SK-N-SH treated with all-trans-retinoic acid at 6 μM for 48 hours (cell line): ENCODE measurements at regions not wholly inside any gene's neighbourhood (a gene's known extent, or its start where the extent isn't known, plus 50 kb on each side); places are given as distances from the start of the nearest gene placed in this dataset.

ENCODE experiments used
- ATAC-seq: fragments of 200-7000 bp; cut with Tn5 transposase; 3 replicates; pipeline ENCODE4 v1.9.1; 2020; ENCODE audit warnings: mild to moderate bottlenecking, moderate library complexity
- ARNTL ChIP-seq: fragments of 450-650 bp; formaldehyde crosslinking; IDR thresholded peaks from 2 replicates; pipeline ENCODE4 v1.5.0; 2020; ENCODE audit warnings: low read depth, mild to moderate bottlenecking, moderate library complexity, borderline replicate concordance
- BACH2 ChIP-seq: fragments of 250-450 bp; sonication (Bioruptor Pico); IDR thresholded peaks from 2 replicates; pipeline ENCODE4 v1.9.0; 2021; ENCODE audit warnings: mild to moderate bottlenecking, borderline replicate concordance
- ESRRG ChIP-seq: fragments of 250-450 bp; sonication (Bioruptor Pico); IDR thresholded peaks from 2 replicates; pipeline ENCODE4 v1.6.1; 2021; ENCODE audit warnings: mild to moderate bottlenecking
- ISL1 ChIP-seq: fragments of 250-450 bp; sonication (Bioruptor Pico); IDR thresholded peaks from 2 replicates; pipeline ENCODE4 v2.1.2; 2022; ENCODE audit warnings: mild to moderate bottlenecking, moderate library complexity
- RARB ChIP-seq: fragments of 250-450 bp; sonication (Bioruptor Pico); IDR thresholded peaks from 2 replicates; pipeline ENCODE4 v1.8.0; 2021; ENCODE audit warnings: mild to moderate bottlenecking, moderate library complexity
- SNAI2 ChIP-seq: fragments of 250-450 bp; sonication (Bioruptor Pico); IDR thresholded peaks from 2 replicates; pipeline ENCODE4 v1.5.0; 2020; ENCODE audit warnings: mild to moderate bottlenecking, moderate library complexity
- TCF4 ChIP-seq: fragments of 250-450 bp; sonication (Bioruptor Pico); IDR thresholded peaks from 2 replicates; pipeline ENCODE4 v1.8.0; 2021; ENCODE audit warnings: mild to moderate bottlenecking, moderate library complexity, borderline replicate concordance
- ZC3H10 ChIP-seq: fragments of 250-450 bp; sonication (Bioruptor Pico); IDR thresholded peaks from 2 replicates; pipeline ENCODE4 v1.5.1; 2021; ENCODE audit warnings: mild to moderate bottlenecking, moderate library complexity
- ZFP3 ChIP-seq: fragments of 250-450 bp; sonication (Bioruptor Pico); IDR thresholded peaks from 2 replicates; pipeline ENCODE4 v1.5.0; 2020; ENCODE audit warnings: mild to moderate bottlenecking, moderate library complexity
- ZFP30 ChIP-seq: fragments of 450-650 bp; formaldehyde crosslinking; IDR thresholded peaks from 2 replicates; pipeline ENCODE4 v1.5.0; 2022; ENCODE audit warnings: mild to moderate bottlenecking, moderate library complexity
- ZNF565 ChIP-seq: fragments of 450-650 bp; formaldehyde crosslinking; conservative IDR thresholded peaks from 2 replicates; pipeline ENCODE4 v1.5.0; 2020; ENCODE audit warnings: low read depth, mild to moderate bottlenecking, moderate library complexity
- ZNF70 ChIP-seq: fragments of 450-650 bp; formaldehyde crosslinking; IDR thresholded peaks from 2 replicates; pipeline ENCODE4 v1.5.0; 2020; ENCODE audit warnings: mild to moderate bottlenecking, moderate library complexity
- ZNF8 ChIP-seq: fragments of 450-650 bp; formaldehyde crosslinking; IDR thresholded peaks from 2 replicates; pipeline ENCODE4 v1.5.0; 2020; ENCODE audit warnings: mild to moderate bottlenecking, moderate library complexity
- TF ChIP-seq, protein P1 (sequence below): fragments of 250-450 bp; sonication (Bioruptor Pico); IDR thresholded peaks from 2 replicates; pipeline ENCODE4 v1.5.1; 2020; ENCODE audit warnings: low read depth, mild to moderate bottlenecking, moderate library complexity
- TF ChIP-seq, protein P2 (sequence below): fragments of 250-450 bp; sonication (Bioruptor Pico); IDR thresholded peaks from 2 replicates; pipeline ENCODE4 v1.5.0; 2020; ENCODE audit warnings: mild to moderate bottlenecking, moderate library complexity
- TF ChIP-seq, protein P3 (sequence below): fragments of 250-450 bp; sonication (Bioruptor Pico); IDR thresholded peaks from 2 replicates; pipeline ENCODE4 v1.5.1; 2021; ENCODE audit warnings: mild to moderate bottlenecking, moderate library complexity
- TF ChIP-seq, protein P4 (sequence below): fragments of 250-450 bp; sonication (Bioruptor Pico); IDR thresholded peaks from 2 replicates; pipeline ENCODE4 v1.8.0; 2020; ENCODE audit warnings: mild to moderate bottlenecking, moderate library complexity, borderline replicate concordance

DNA sequence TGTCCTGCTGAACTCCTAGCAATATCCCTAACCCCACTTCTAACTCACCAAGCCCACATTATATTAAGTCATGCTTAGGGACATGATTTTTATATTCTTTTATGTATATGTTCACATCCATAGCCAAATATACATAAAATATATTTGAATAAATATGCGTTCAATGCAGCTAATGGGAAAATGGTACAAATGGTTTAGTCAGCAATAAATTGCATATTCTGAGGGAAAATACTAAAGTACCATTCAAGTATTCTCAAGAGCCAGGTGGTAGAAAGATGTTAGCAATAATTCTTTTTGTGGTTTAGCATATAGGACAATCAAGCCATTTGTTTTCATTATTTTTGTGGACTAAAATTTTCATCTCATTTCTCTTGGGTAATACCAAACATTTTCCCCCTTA, 306.0 kb downstream of the TDRD15 start:
- no peak for TF ChIP-seq ZFP3
- TF ChIP-seq TCF4 (CRISPR knock-in tag): no peak
- TF ChIP-seq, protein P1, sequence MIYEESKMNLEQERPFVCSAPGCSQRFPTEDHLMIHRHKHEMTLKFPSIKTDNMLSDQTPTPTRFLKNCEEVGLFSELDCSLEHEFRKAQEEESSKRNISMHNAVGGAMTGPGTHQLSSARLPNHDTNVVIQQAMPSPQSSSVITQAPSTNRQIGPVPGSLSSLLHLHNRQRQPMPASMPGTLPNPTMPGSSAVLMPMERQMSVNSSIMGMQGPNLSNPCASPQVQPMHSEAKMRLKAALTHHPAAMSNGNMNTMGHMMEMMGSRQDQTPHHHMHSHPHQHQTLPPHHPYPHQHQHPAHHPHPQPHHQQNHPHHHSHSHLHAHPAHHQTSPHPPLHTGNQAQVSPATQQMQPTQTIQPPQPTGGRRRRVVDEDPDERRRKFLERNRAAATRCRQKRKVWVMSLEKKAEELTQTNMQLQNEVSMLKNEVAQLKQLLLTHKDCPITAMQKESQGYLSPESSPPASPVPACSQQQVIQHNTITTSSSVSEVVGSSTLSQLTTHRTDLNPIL (CRISPR knock-in tag): no peak
- TF ChIP-seq ZFP30 (CRISPR knock-in tag): no peak
- TF ChIP-seq RARB (CRISPR knock-in tag): no peak
- ATAC-seq: no peak

DNA sequence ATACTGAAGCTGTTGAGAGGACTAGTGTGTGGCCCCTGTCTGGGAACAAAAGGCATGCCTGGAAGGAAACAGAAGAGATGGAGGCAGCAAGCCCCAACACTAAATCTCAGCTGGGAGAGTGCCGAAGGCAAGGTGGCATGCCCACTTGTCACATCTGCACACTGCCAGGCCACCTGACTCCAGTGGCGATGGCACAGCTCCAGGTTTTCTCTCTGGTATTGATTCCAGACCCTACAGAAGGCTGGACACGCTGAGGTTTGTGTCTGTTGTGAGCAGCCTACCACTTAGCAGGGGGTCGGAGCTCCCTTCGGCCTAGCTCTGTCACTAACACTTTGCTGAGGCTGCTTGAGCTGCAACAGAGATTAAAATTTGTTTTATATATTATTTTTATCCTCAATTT, 307.3 kb downstream of the TDRD15 start:
- TF ChIP-seq, protein P2, sequence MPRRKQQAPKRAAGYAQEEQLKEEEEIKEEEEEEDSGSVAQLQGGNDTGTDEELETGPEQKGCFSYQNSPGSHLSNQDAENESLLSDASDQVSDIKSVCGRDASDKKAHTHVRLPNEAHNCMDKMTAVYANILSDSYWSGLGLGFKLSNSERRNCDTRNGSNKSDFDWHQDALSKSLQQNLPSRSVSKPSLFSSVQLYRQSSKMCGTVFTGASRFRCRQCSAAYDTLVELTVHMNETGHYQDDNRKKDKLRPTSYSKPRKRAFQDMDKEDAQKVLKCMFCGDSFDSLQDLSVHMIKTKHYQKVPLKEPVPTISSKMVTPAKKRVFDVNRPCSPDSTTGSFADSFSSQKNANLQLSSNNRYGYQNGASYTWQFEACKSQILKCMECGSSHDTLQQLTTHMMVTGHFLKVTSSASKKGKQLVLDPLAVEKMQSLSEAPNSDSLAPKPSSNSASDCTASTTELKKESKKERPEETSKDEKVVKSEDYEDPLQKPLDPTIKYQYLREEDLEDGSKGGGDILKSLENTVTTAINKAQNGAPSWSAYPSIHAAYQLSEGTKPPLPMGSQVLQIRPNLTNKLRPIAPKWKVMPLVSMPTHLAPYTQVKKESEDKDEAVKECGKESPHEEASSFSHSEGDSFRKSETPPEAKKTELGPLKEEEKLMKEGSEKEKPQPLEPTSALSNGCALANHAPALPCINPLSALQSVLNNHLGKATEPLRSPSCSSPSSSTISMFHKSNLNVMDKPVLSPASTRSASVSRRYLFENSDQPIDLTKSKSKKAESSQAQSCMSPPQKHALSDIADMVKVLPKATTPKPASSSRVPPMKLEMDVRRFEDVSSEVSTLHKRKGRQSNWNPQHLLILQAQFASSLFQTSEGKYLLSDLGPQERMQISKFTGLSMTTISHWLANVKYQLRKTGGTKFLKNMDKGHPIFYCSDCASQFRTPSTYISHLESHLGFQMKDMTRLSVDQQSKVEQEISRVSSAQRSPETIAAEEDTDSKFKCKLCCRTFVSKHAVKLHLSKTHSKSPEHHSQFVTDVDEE (CRISPR knock-in tag): peak; percentile 71; the same call in 1 of the 2 replicates
- TF ChIP-seq, protein P1 (CRISPR knock-in tag): no peak
- TF ChIP-seq TCF4 (CRISPR knock-in tag): peak; percentile 74; the same call in 1 of the 2 replicates
- TF ChIP-seq, all 23 proteins: peak for 2

DNA sequence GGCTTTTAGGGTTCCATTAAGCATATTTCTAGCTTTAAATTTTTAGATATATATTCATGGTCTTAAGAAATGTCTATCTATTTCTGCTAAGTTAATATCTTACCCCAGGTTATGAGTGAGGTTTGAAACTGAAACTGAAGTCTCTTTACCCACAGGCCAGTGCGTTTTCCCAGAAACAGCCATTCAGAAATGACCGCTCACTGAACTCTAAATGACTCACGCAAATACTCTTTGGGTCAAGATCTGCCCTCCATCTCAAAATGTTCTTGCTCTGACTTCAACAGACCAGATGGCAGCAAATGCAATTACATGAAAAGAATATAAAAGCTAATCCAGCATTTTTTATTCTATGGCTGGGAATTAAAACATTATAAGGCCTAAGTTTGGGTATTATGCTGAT, 315.2 kb downstream of the TDRD15 start:
- ATAC-seq: no peak
- TF ChIP-seq, protein P1 (CRISPR knock-in tag): no peak
- TF ChIP-seq ESRRG (CRISPR knock-in tag) (0 out of 2 replicates have a peak, but pooled peaks have one; percentile 40), ZFP3 (0 out of 2 replicates have a peak, but pooled peaks have one; percentile 44), ISL1 (CRISPR knock-in tag) (peak; percentile 77), SNAI2 (CRISPR knock-in tag) (peak; percentile 83; the same call in 1 of the 2 replicates), ARNTL (CRISPR knock-in tag) (no peak), ZC3H10 (no peak), ZNF565 (CRISPR knock-in tag) (no peak), ZNF8 (CRISPR knock-in tag) (no peak), ZNF70 (CRISPR knock-in tag) (no peak), TCF4 (CRISPR knock-in tag) (0 out of 2 replicates have a peak, but pooled peaks have one; percentile 41), ZFP30 (CRISPR knock-in tag) (no peak), BACH2 (no peak)
- TF ChIP-seq, protein P3, sequence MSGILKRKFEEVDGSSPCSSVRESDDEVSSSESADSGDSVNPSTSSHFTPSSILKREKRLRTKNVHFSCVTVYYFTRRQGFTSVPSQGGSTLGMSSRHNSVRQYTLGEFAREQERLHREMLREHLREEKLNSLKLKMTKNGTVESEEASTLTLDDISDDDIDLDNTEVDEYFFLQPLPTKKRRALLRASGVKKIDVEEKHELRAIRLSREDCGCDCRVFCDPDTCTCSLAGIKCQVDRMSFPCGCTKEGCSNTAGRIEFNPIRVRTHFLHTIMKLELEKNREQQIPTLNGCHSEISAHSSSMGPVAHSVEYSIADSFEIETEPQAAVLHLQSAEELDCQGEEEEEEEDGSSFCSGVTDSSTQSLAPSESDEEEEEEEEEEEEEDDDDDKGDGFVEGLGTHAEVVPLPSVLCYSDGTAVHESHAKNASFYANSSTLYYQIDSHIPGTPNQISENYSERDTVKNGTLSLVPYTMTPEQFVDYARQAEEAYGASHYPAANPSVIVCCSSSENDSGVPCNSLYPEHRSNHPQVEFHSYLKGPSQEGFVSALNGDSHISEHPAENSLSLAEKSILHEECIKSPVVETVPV (CRISPR knock-in tag): no peak
- TF ChIP-seq, protein P2 (CRISPR knock-in tag): peak; percentile 33; the same call in 1 of the 2 replicates
- TF ChIP-seq, protein P4, sequence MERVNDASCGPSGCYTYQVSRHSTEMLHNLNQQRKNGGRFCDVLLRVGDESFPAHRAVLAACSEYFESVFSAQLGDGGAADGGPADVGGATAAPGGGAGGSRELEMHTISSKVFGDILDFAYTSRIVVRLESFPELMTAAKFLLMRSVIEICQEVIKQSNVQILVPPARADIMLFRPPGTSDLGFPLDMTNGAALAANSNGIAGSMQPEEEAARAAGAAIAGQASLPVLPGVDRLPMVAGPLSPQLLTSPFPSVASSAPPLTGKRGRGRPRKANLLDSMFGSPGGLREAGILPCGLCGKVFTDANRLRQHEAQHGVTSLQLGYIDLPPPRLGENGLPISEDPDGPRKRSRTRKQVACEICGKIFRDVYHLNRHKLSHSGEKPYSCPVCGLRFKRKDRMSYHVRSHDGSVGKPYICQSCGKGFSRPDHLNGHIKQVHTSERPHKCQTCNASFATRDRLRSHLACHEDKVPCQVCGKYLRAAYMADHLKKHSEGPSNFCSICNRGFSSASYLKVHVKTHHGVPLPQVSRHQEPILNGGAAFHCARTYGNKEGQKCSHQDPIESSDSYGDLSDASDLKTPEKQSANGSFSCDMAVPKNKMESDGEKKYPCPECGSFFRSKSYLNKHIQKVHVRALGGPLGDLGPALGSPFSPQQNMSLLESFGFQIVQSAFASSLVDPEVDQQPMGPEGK (CRISPR knock-in tag): no peak

More for the DNA sequence above, 307.3 kb downstream of the TDRD15 start:
- ATAC-seq: peak; percentile 55; the same call in 1 of the 3 replicates
